Sigmoid colon (tissue), 6 donors: ENCODE measurements at regions not wholly inside any gene's neighbourhood (a gene's known extent, or its start where the extent isn't known, plus 50 kb on each side); places are given as distances from the start of the nearest gene placed in this dataset.

ENCODE experiments used
- DNase-seq: peaks from one replicate; pipeline ENCODE4 v3.0.0-alpha.2; 2019
- H3K27ac ChIP-seq, 4 donors: fragments of 200-600 bp; sonication (generic); one replicate each; pipeline ENCODE4 v1.5.1; 2016 to 2019; ENCODE audit warnings: mild to moderate bottlenecking in 1 of 4
- H3K27me3 ChIP-seq, 3 donors: fragments of 200-600 bp; sonication (generic); one replicate each; pipeline ENCODE4 v1.5.1; 2019; ENCODE audit warnings: mild to moderate bottlenecking in 1 of 3
- H3K36me3 ChIP-seq, 4 donors: fragments of 200-600 bp; sonication (generic); one replicate each; pipeline ENCODE4 v1.5.1; 2016 to 2019
- H3K4me1 ChIP-seq, 4 donors: fragments of 200-600 bp; sonication (generic); one replicate each; pipeline ENCODE4 v1.5.1; 2017 to 2019
- H3K4me3 ChIP-seq, 4 donors: fragments of 200-600 bp; sonication (generic); one replicate each; pipeline ENCODE4 v1.5.1; 2017 to 2019; ENCODE audit warnings: mild to moderate bottlenecking in 2 of 4, moderate library complexity in 1 of 4
- H3K9me3 ChIP-seq, 4 donors: fragments of 200-600 bp in 3 of 4; sonication (generic) in 3 of 4; one replicate each; pipeline versions ENCODE4 v1.5.1 to v1.6.1; 2013 to 2019
- EP300 ChIP-seq, 4 donors: sonication (generic); formaldehyde crosslinking; IDR thresholded peaks; one replicate each; pipeline ENCODE4 v1.6.1; 2017; ENCODE audit warnings: antibody characterized with exemption in 4 of 4
- POLR2A ChIP-seq, 2 donors: fragments of 450-650 bp; IDR thresholded peaks; one replicate each; pipeline ENCODE4 v1.6.1; 2016; ENCODE audit warnings: antibody characterized with exemption in 2 of 2, mild to moderate bottlenecking in 2 of 2, moderate library complexity in 2 of 2
- POLR2AphosphoS5 ChIP-seq, 4 donors: sonication (generic); formaldehyde crosslinking; IDR thresholded peaks; one replicate each; pipeline ENCODE4 v1.6.1; 2017; ENCODE audit warnings: antibody characterized with exemption in 4 of 4
- WGBS, 2 donors: extraction: QIAGEN DNeasy Blood & Tissue Kit; methylation state at CpG; one replicate each; pipeline ENCODE4 v1.1.7; 2013; 5-methylcytosine and 5-hydroxymethylcytosine counted together
- intact Hi-C: fragments of 100-400 bp; cut with DNase I; formaldehyde crosslinking; loops from one replicate; pipeline ENCODE4 v1.15.1; 2023
- TF ChIP-seq, protein P1 (sequence below), 4 experiments: fragments of 450-650 bp in 3 of 4; fragments of 200-600 bp in 1 of 4; IDR thresholded peaks; one replicate each; pipeline ENCODE4 v1.5.1; 2016 to 2019; ENCODE audit warnings: antibody characterized with exemption in 4 of 4, mild to moderate bottlenecking in 3 of 4, moderate library complexity in 2 of 4
- donor health status: healthy with polysubstance abuse.
- donor health status: healthy.

DNA sequence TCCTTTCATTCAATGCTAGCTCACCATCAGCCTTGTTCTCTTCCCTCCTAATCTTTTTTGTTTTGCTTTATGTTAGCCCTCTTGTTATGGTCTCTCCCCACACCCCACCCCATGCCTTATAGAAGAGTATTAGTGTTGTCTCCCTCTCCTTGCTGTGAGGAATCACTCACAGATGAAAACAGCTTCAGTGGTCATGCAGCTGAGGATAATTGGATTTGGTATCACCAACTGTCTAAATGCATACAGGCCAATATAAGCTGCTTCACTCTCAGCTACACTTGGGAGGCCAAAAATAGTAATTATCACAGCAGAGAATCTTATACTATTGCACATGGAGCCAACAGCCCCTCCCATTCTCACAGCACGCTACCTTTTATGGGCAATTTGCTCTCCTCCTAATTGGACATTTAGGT is 494.6 kb upstream of the FAM241A start:
- no peak for DNase-seq
- no peak overlapping the region for H3K4me3 ChIP-seq
- no peaks in the 10 kb centered on the region for H3K36me3 ChIP-seq
- intact Hi-C loops, result no loop called here
- H3K4me1 ChIP-seq, result no peaks in the 10 kb centered on the region
- 69 to 89% methylated on average over 1 of the region's 1 CpG for WGBS, 2 donors
- TF ChIP-seq POLR2AphosphoS5 (IDR thresholded peaks at IDR 0.05) (no peak), EP300 (IDR thresholded peaks at IDR 0.05) (no peak)
- TF ChIP-seq, protein P1, sequence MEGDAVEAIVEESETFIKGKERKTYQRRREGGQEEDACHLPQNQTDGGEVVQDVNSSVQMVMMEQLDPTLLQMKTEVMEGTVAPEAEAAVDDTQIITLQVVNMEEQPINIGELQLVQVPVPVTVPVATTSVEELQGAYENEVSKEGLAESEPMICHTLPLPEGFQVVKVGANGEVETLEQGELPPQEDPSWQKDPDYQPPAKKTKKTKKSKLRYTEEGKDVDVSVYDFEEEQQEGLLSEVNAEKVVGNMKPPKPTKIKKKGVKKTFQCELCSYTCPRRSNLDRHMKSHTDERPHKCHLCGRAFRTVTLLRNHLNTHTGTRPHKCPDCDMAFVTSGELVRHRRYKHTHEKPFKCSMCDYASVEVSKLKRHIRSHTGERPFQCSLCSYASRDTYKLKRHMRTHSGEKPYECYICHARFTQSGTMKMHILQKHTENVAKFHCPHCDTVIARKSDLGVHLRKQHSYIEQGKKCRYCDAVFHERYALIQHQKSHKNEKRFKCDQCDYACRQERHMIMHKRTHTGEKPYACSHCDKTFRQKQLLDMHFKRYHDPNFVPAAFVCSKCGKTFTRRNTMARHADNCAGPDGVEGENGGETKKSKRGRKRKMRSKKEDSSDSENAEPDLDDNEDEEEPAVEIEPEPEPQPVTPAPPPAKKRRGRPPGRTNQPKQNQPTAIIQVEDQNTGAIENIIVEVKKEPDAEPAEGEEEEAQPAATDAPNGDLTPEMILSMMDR (IDR thresholded peaks at IDR 0.05), result no peak
- H3K27ac ChIP-seq, result no peak overlapping the region
- no peaks in the 10 kb centered on the region for H3K9me3 ChIP-seq
- no peaks in the 10 kb centered on the region for H3K27me3 ChIP-seq

DNA sequence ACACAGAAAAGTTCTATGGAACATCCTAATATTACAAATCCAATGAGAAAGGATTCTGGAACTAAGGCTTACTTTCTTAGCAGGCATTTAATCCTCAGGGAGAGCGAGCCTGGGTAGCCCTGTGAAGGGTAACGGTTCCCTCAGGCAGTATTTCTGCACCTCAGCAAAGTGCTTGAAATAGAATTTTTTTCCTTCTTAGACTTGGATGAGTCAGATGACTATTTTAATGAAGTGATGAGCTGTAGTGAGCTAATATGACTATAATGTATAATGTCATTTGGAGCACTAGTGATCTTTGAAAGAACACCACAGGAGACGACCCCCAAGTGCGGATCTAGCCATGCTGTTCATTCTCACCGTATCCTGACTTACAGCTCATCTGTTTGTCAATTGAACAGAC is 493.0 kb upstream of the FAM241A start:
- DNase-seq, result no peak
- 80 to 82% methylated on average over 5 of the region's 5 CpGs for WGBS, 2 donors
- intact Hi-C loops, result no loop called here
- Histone ChIP-seq H3K27ac (no peak overlapping the region), H3K4me1 (no peaks in the 10 kb centered on the region), H3K9me3 (no peaks in the 10 kb centered on the region), H3K4me3 (no peak overlapping the region), H3K27me3 (no peaks in the 10 kb centered on the region), H3K36me3 (no peaks in the 10 kb centered on the region)
- TF ChIP-seq POLR2A (IDR thresholded peaks at IDR 0.05) (no peak), EP300 (IDR thresholded peaks at IDR 0.05) (no peak), POLR2AphosphoS5 (IDR thresholded peaks at IDR 0.05) (no peak)
- TF ChIP-seq, protein P1 (IDR thresholded peaks at IDR 0.05), result no peak

DNA sequence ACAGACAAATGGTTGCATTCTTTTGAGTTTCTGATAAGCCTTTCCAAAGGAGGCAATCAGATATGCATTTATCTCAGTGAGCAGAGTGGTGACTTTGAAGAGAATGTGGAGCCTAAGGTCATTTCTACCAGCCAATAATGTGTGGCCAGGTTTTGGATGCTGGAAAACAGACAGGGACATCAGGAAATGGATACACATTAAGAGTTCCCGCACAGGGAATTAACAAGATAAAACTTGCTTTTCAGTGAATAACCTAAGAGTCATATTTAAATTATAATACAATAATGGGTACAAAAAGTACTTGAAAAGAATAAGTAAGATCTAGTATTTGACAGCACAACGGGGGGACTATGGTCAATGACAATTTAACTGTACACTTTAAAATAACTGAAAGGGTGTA is 492.3 kb upstream of the FAM241A start:
- H3K9me3 ChIP-seq, result peaks cover 0 to 2% (median 0%) of the 10 kb centered on the region in 4 donors
- TF ChIP-seq EP300 (IDR thresholded peaks at IDR 0.05) (no peak), POLR2A (IDR thresholded peaks at IDR 0.05) (no peak), POLR2AphosphoS5 (IDR thresholded peaks at IDR 0.05) (no peak)
- TF ChIP-seq, protein P1 (IDR thresholded peaks at IDR 0.05), result no peak
- no peaks in the 10 kb centered on the region for H3K36me3 ChIP-seq
- H3K27ac ChIP-seq, result no peak overlapping the region
- H3K27me3 ChIP-seq, result no peaks in the 10 kb centered on the region
- H3K4me3 ChIP-seq, result no peak overlapping the region
- no peak for DNase-seq
- WGBS, 2 donors, result 88% methylated on average over 2 of the region's 2 CpGs
- intact Hi-C loops, result no loop called here
- H3K4me1 ChIP-seq, result no peaks in the 10 kb centered on the region

DNA sequence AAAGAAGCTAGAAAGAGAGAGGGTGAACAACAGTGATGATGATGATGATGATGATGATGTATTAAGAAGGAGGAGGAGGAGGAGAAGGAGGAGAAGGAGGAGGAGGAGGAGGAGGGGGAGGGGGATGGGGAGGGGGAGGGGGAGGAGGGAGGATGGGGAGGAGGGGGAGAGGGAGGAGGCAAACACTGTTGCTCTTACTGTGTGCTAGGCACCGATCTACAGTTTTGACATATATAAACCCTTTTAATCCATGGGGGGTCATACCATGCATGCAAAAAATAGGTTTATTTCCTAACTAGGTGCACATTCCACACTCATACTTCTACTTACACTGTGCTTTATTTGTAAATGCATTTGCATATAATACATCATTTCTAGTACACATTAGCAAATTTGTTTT is 482.8 kb upstream of the FAM241A start:
- peaks cover 0 to 20% (median 0%) of the 10 kb centered on the region in 4 donors for H3K4me1 ChIP-seq
- WGBS, 2 donors, result 77 to 83% methylated on average over 1 of the region's 1 CpG
- no peak for DNase-seq
- H3K27ac ChIP-seq, result no peak overlapping the region
- H3K4me3 ChIP-seq, result no peak overlapping the region
- H3K36me3 ChIP-seq, result no peaks in the 10 kb centered on the region
- H3K9me3 ChIP-seq, result peaks cover 0 to 1% (median 0%) of the 10 kb centered on the region in 4 donors
- TF ChIP-seq, protein P1 (IDR thresholded peaks at IDR 0.05), result no peak
- TF ChIP-seq POLR2AphosphoS5 (IDR thresholded peaks at IDR 0.05), result no peak
- no peak for TF ChIP-seq POLR2A (IDR thresholded peaks at IDR 0.05)
- no peak for TF ChIP-seq EP300 (IDR thresholded peaks at IDR 0.05)
- no peaks in the 10 kb centered on the region for H3K27me3 ChIP-seq
- intact Hi-C loops, result no loop called here

DNA sequence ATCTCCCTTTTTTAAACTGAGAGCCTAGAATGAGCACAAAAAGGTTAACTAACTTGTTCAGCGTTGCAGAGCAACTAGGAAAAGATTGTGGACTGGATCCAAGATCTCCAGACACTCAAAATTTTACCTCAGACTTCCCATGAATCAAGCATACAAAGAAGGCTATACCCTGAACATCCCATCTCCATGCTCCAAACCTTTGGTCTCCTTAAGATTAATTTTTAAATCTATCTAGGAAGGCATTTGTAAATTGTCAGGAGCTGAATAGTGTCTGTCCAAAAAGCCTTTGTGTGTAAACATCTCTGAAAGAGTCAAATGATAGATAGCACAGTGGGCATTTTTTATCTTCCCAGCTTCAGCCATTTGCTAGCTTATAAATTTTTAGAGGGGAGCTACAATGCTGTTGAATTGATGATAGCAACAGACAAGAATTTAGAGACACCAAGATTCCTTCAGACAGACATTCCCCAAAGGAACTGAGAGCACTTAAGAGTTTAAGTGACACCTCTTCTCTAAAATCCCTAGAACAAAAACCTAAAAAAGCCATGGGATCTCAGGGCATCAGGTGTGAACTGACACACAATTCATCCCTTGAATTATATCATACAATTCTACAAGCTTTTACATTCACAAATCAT is 480.8 kb upstream of the FAM241A start:
- intact Hi-C loops, result no loop called here
- TF ChIP-seq EP300 (IDR thresholded peaks at IDR 0.05) (no peak), POLR2AphosphoS5 (IDR thresholded peaks at IDR 0.05) (no peak)
- H3K27me3 ChIP-seq, result no peaks in the 10 kb centered on the region
- H3K4me1 ChIP-seq, result peaks cover 0 to 20% (median 0%) of the 10 kb centered on the region in 4 donors
- no peaks in the 10 kb centered on the region for H3K36me3 ChIP-seq
- no peaks in the 10 kb centered on the region for H3K9me3 ChIP-seq
- DNase-seq, result no peak
- H3K4me3 ChIP-seq, result no peak overlapping the region
- H3K27ac ChIP-seq, result no peak overlapping the region
- 10 to 48% methylated on average over 1 of the region's 1 CpG for WGBS, 2 donors
